T-helper 2 cell treated with Interferon-gamma antibody and Interleukin-4, amounts not matched to agents 5 μg/mL and 100 μg/mL, for 36 hours (primary cell): ENCODE measurements at regions not wholly inside any gene's neighbourhood (a gene's known extent, or its start where the extent isn't known, plus 50 kb on each side); places are given as distances from the start of the nearest gene placed in this dataset.

Experiments used
- DNase-seq: peaks from one replicate; pipeline ENCODE4 v3.0.0; 2021; ENCODE audit warnings: low spot score
- H3K27ac Mint-ChIP-seq: one replicate; pipeline ENCODE4 v1.8.0; 2021; ENCODE audit warnings: mild to moderate bottlenecking, mixed read lengths
- H3K27me3 Mint-ChIP-seq: one replicate; pipeline ENCODE4 v1.8.0; 2021; ENCODE audit warnings: low read depth, mixed read lengths
- H3K36me3 Mint-ChIP-seq: one replicate; pipeline ENCODE4 v1.8.0; 2021; ENCODE audit warnings: low read depth, mixed read lengths
- H3K4me1 Mint-ChIP-seq: one replicate; pipeline ENCODE4 v1.8.0; 2021; ENCODE audit warnings: low read depth, mixed read lengths
- H3K4me3 Mint-ChIP-seq: one replicate; pipeline ENCODE4 v1.8.0; 2022; ENCODE audit warnings: mild to moderate bottlenecking, moderate library complexity, mixed read lengths
- H3K9me3 Mint-ChIP-seq: one replicate; pipeline ENCODE4 v1.8.0; 2021; ENCODE audit warnings: mixed read lengths

DNA sequence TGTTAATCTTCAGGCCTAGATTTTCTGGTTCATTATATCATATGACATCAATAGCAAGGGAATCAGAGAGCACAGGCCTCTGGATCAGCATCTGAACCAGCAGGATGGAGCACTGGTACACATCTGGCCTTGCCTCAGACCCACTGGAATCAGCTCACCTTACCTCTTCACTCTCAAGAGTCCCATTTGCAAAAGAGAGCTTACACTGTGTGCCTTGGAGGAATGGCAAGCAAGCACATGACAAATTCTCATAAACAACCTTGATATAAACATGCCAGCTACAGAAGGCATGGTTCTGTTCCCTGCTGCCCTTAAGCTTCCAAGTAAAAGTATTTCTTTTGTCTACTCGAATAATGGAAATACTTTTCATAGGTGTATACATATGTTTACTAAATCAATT, 128.6 kb upstream of the CPM start:
- Mint-ChIP-seq H3K36me3 (no peaks in the 10 kb centered on the region), H3K27ac (no peak overlapping the region), H3K4me3 (no peak overlapping the region), H3K27me3 (no peaks in the 10 kb centered on the region), H3K9me3 (no peaks in the 10 kb centered on the region), H3K4me1 (peaks cover 12% of the 10 kb centered on the region)
- no peak for DNase-seq

DNA sequence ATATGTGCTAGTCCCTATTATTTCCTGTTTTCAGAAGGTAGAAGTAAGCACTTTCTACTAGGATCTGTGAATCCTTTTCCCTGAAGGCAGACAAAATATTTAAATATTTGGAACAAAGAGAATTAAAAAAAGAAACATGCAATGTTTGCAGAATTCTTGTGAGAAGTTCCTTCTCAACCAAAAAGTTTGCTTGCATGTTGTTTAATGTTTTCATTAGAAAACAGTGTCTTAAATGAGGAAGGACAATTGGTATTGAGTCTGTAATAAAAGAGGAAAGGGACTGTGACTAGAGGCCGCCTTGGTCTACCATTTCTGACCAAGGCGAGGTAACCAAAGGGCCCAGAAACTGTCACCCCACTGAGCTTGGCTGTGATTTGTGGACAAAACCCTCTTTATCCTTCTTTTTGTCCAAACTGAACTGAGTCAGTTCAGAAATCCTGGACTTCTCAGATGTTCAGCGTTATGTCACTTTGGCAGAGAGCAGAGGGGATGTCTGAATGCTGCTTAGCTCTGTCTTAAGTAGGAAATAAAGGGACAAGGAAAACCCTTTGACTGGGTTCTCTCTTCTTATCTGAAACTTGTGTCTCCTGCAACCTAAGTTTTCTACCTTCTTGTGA, 129.8 kb upstream of the CPM start:
- Mint-ChIP-seq H3K27me3 (no peaks in the 10 kb centered on the region), H3K9me3 (no peaks in the 10 kb centered on the region), H3K4me1 (peaks cover 12% of the 10 kb centered on the region), H3K27ac (no peak overlapping the region), H3K4me3 (no peak overlapping the region), H3K36me3 (no peaks in the 10 kb centered on the region)
- no peak for DNase-seq

DNA sequence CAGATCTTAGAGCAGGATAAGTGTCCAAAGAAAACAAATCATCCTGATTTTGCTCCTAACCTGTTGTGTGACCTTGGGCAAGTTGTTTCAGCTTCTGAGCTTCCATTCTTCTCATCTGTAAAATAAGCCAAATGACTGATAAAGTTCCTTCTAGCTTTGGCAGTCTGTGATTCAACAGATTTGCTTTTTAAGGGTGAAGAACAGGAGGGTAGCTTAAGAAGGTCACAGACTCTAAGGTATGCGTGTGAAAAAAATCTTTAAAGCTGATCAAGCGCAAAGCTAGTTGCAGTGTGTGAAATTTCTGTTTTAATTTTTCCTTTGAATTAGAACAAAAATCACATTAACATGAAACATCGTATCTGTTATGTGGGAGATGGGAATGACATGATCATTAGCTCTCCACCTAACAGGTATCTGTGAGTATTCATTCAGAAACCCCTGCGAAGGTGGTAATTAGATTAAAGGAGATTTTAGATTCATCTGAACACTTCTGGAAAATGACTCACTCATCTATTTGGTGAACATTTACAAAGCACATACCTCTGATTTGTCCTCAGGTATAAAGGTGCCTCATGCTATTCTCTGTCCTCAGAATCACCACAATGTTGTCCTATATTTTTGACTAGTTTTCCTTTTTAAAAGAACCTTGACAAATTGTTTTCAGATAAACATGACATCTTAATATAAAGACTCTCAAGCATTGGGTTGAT, 131.9 kb upstream of the CPM start:
- no peak for DNase-seq
- Mint-ChIP-seq H3K4me3 (no peak overlapping the region), H3K4me1 (peaks cover 4% of the 10 kb centered on the region), H3K27ac (no peak overlapping the region), H3K9me3 (no peaks in the 10 kb centered on the region), H3K36me3 (no peaks in the 10 kb centered on the region), H3K27me3 (no peaks in the 10 kb centered on the region)

DNA sequence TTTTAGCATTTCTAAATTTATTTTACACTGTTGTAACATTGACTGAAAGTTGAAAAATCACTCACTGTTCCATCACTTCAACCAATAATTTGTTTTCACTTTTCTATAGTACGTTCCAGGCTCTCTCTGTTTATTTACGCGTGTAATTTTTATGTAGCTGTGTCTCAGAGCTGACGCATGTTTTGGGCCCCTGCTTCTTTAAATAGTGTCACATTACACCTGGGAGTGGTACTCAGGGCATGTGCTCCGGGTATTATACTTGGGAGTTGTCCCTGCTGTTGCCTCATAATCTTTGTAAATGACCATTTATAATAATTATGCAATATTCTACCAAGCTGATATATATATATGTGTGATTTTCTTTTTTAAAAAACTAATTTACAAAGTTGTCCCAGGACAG, 132.8 kb upstream of the CPM start:
- H3K27ac Mint-ChIP-seq: no peak overlapping the region
- H3K4me1 Mint-ChIP-seq: peaks cover 3% of the 10 kb centered on the region

DNA sequence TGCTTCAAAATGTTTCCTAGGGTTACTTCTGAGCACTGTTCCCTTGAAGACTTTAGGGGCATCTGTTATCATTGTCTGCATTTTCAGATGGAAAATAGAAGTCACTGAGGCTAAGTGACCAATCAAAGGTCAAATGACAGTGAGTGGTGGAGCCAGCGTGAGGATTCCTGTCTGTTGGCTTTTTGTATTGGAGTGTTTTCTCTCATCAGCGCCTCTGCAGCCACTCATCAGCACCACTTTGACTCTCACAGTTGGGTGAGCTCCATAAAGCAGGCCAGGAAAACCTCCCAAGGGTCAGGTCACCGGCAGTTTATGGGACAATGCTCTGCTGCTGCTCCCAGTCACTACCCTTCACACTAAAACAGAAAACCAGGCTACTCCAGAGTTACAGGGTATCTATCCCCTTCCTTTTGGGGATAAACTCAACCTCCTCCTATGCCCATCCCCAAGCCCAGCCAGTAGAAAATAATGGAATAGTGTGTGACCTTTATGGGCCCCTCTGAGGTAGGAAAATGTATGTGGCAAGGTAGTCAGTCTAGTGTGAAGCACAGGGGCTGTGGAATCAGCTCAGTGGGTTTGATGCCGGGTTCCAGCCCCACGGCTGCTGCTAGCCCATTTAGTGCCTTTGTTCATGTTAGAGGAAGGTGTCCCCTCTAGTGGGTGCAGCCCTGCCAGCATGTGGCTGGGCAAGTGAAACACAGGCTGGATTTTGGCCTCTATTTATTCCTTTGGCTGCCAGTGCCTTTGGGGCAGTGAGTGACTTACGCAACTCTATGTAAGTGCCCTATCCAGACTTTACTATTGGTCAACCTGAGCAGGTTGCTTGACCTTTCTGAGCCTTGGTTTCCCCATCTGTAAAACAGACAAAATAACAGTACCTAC, 133.8 kb upstream of the CPM start:
- Mint-ChIP-seq H3K4me1 (no peaks in the 10 kb centered on the region), H3K36me3 (no peaks in the 10 kb centered on the region), H3K27ac (no peak overlapping the region), H3K9me3 (no peaks in the 10 kb centered on the region), H3K27me3 (no peaks in the 10 kb centered on the region), H3K4me3 (no peak overlapping the region)
- DNase-seq: no peak

More for the DNA sequence above, 132.8 kb upstream of the CPM start:
- Mint-ChIP-seq H3K9me3 (no peaks in the 10 kb centered on the region), H3K36me3 (no peaks in the 10 kb centered on the region), H3K27me3 (no peaks in the 10 kb centered on the region), H3K4me3 (no peak overlapping the region)
- DNase-seq: no peak

DNA sequence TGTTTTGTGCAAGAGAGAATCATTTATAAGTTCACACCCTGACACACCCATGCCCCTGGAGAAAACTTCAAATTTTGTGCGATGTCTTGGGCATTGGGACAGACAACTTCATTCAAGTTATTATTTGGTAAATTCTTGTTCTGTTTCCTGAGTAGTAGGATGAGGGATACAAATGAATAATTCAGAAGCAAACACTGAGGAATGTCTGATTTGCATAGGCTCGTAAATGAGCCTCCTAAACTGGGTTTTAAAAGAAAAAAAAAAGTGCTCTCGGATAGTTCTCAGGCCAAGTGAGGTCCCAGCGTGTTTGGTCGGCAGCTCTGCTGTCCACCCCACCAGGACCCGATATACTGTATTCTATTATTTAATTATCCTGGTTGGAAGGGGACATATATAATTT, 134.7 kb upstream of the CPM start:
- no peaks in the 10 kb centered on the region for H3K4me1 Mint-ChIP-seq
- no peak overlapping the region for H3K27ac Mint-ChIP-seq
- H3K36me3 Mint-ChIP-seq: no peaks in the 10 kb centered on the region
- DNase-seq: no peak
- peaks cover 4% of the 10 kb centered on the region for H3K27me3 Mint-ChIP-seq
- H3K9me3 Mint-ChIP-seq: no peaks in the 10 kb centered on the region
- H3K4me3 Mint-ChIP-seq: no peak overlapping the region

DNA sequence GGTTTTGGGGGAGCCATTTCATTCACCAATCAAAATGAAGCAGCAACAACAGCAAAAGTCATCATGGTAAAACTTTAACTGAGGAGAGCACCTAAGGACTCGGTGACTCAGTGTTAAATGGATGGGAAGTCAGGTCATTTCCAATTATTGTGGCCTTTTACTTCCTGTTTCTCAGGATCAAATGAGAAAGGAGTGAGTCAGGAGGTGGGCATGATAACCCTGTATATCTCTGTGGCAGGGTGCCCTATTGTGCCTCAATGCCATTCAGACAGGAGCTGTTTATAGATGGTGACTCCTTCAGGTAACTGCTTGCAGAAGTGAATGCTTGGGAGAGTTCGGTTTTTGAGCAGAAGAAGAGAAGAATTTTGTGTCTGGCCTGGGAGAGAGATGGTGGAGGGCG, 135.5 kb upstream of the CPM start:
- DNase-seq: no peak
- H3K4me3 Mint-ChIP-seq: no peak overlapping the region
- no peaks in the 10 kb centered on the region for H3K9me3 Mint-ChIP-seq
- no peaks in the 10 kb centered on the region for H3K4me1 Mint-ChIP-seq
- H3K27me3 Mint-ChIP-seq: peaks cover 9% of the 10 kb centered on the region
- H3K36me3 Mint-ChIP-seq: no peaks in the 10 kb centered on the region
- H3K27ac Mint-ChIP-seq: no peak overlapping the region

DNA sequence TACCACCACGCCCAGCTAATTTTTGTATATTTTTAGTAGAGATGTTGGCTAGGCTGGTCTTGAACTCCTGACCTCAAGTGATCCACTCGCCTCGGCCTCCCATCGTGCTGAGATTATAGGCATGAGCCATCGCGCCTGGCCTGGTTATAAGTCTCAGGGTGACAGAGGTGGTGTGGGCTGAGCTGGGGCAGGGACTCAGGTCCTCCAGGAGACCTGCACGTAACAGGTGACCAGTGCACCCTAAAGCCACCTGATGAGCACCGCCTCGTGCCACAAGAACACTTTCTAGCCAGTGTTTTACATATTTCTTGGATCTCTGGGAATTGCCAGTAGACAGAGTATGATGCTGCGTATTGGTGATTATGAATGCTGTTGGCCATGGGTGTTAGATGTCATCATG, 136.5 kb upstream of the CPM start:
- H3K27me3 Mint-ChIP-seq: peaks cover 15% of the 10 kb centered on the region

DNA sequence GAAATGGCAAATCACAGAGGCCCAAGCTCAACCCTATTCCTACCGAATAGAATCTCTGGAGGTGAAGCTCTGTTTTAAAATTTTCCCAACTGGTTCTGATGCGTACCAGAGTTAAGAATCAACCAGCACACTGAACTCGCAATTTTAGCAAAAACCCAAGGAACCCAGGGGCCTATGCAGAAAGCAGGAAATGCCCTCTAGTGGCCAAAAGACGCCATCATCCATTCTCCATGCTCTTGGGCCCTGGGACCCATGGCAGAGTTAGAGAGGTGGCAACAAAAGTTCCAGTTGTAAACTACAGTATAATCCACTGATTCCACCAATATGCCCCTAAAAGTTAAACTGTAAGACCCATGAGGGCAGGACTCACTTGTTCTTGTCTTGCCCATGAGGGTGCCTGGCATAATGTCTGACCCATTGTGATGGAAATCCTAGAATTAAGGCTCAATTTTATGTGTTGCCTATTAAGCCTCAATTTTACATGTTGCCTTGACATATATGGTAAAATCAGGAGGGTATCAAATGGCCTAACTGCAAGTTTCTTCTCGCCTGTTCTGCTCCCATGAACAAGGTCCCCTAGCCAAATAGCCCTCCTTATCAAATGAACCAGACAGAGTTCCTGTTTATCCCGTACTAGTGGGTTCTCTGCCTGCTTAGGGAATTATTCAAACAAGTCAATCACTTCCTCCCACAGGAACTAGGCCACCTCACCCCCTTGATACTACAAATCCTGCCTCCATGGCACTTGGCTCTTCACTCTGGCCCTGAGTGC, 137.5 kb upstream of the CPM start:
- Mint-ChIP-seq H3K27me3 (peaks cover 17% of the 10 kb centered on the region), H3K4me3 (no peak overlapping the region), H3K9me3 (no peaks in the 10 kb centered on the region), H3K4me1 (no peaks in the 10 kb centered on the region), H3K27ac (no peak overlapping the region), H3K36me3 (no peaks in the 10 kb centered on the region)
- peak; percentile 47 for DNase-seq

More for the DNA sequence above, 136.5 kb upstream of the CPM start:
- Mint-ChIP-seq H3K4me3 (no peak overlapping the region), H3K4me1 (no peaks in the 10 kb centered on the region), H3K9me3 (no peaks in the 10 kb centered on the region), H3K27ac (no peak overlapping the region), H3K36me3 (no peaks in the 10 kb centered on the region)
- no peak for DNase-seq

DNA sequence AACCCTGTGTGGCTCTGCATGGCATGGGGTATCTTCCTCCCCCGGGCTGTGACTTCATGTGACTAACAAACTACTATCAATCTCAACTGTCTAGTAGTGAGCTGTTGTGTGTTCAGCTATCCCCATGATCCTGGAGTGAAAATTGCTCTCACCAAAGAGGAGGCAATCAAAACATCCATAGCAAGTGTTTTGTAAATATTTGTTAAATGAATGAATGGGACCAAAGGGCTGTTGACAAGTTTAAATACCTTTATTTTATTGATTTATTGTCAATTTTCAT, 138.1 kb upstream of the CPM start:
- H3K27me3 Mint-ChIP-seq: peaks cover 22% of the 10 kb centered on the region
- no peak overlapping the region for H3K4me3 Mint-ChIP-seq
- H3K36me3 Mint-ChIP-seq: no peaks in the 10 kb centered on the region
- no peaks in the 10 kb centered on the region for H3K4me1 Mint-ChIP-seq
- no peak overlapping the region for H3K27ac Mint-ChIP-seq
- no peaks in the 10 kb centered on the region for H3K9me3 Mint-ChIP-seq
- DNase-seq: no peak

DNA sequence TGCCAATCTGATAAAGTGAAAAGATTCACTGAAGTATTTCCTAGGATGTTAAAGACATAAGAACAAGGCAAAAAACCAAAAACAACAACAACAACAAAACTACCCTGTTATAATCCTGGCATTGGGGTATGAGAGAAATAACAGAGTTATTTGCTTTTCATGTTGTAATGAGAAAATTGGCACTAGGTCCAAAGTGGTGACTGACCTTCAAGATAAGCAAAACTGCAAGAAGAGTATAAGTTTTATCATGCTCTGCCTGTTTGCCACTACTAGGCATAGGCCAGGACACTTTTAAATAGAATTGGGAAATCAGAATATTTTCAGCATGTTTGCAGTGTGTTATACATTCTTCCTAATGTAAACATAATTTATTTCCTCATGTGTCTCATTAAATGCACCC, 140.1 kb upstream of the CPM start:
- Mint-ChIP-seq H3K4me1 (no peaks in the 10 kb centered on the region), H3K4me3 (no peak overlapping the region), H3K9me3 (peaks cover 4% of the 10 kb centered on the region), H3K36me3 (no peaks in the 10 kb centered on the region), H3K27ac (no peak overlapping the region), H3K27me3 (peaks cover 25% of the 10 kb centered on the region)
- no peak for DNase-seq

DNA sequence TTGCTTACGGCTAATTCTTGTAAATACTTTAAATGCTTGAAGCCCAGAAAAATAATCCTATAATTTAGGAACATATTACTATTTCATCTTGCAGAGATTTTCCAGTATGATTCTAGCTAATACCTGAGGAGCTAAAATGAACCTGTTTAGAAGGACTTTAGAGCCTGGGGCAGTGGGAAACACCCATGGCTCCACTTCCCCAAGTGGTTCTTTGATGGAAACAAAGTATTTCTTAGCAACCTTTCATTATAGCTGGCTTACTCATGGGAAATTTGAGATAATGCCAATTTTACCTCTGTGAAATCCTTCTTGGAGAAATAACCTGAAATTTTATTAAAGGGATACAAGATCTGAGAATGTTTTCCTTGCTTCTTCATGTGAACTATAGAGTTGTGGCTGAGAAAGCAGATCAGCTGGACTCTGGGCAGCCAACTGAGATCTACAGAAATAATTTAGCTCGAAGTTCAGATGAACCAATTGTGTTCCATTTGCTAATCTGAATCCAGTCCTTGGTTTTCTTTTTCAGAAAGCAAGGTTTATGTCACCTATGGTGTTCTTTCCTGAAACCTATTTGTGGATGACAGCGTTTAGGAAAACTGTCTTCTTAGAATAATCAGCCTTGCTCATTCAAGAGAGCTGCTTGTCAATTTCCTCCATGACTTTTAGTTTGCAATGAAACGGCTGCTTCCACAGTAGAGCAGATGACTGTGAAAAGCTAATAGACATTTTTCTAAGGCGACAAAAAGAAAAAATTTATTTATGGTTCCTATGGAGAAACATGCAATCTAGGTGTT, 141.8 kb upstream of the CPM start:
- H3K36me3 Mint-ChIP-seq: no peaks in the 10 kb centered on the region
- H3K4me3 Mint-ChIP-seq: no peak overlapping the region
- H3K4me1 Mint-ChIP-seq: no peaks in the 10 kb centered on the region
- peaks cover 4% of the 10 kb centered on the region for H3K9me3 Mint-ChIP-seq
- H3K27ac Mint-ChIP-seq: no peak overlapping the region
- DNase-seq: no peak
- H3K27me3 Mint-ChIP-seq: peaks cover 25% of the 10 kb centered on the region

DNA sequence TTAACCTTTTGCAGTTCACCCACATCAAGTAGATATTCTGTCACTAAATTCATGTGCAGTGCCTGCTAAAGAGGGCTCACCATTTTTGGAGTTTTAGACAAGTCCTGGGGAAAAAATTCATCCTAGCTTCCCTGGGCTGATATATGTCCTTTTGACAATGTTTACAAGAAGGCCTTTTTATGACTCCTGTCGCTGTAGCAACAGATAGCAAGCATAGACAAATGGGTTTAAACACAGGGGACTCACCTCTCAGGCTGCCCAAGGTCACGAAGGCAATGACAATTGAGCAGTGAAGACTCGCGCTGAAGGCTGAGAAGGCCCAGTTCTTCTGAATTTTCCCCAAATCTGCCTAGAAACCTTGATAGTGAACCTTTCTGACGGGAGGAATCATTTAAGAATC, 150.7 kb upstream of the CPM start:
- H3K36me3 Mint-ChIP-seq: no peaks in the 10 kb centered on the region
- H3K4me3 Mint-ChIP-seq: no peak overlapping the region
- H3K9me3 Mint-ChIP-seq: no peaks in the 10 kb centered on the region
- DNase-seq: no peak
- H3K27ac Mint-ChIP-seq: no peak overlapping the region
- peaks cover 14% of the 10 kb centered on the region for H3K27me3 Mint-ChIP-seq
- H3K4me1 Mint-ChIP-seq: no peaks in the 10 kb centered on the region
